IMR-90 (cell line): ENCODE measurements at regions not wholly inside any gene's neighbourhood (a gene's known extent, or its start where the extent isn't known, plus 50 kb on each side); places are given as distances from the start of the nearest gene placed in this dataset.

Experiments
- ATAC-seq: fragments of 200-7000 bp; cut with Tn5 transposase; 2 replicates; pipeline ENCODE4 v1.9.1; 2020; ENCODE audit warnings: low read depth, mild to moderate bottlenecking, moderate library complexity
- BruUV-seq: library from RNA; stranded (reverse); fragments of 400-500 nt; replicated peaks from 2 replicates; lab custom pipeline; 2021; lab: Mats Ljungman, UMichigan
- CTCF ChIA-PET: fragments of 300-600 bp; formaldehyde crosslinking; extraction: SDS; loops from one replicate; lab custom pipeline; 2021; ENCODE audit warnings: antibody characterized with exemption; lab: Yijun Ruan, JAX
- POLR2A ChIA-PET: fragments of 300-600 bp; sonication (Branson Sonifier 250); formaldehyde crosslinking; loops from one replicate; lab custom pipeline; 2022; ENCODE audit warnings: antibody characterized with exemption; ENCODE audit not compliant: unreplicated experiment; lab: Charles Lee
- DNase-seq: peaks from one replicate; pipeline ENCODE4 v3.0.0; 2013
- H2AFZ ChIP-seq: replicated peaks from 2 replicates; pipeline ENCODE3; 2013; ENCODE audit warnings: low read length, mild to moderate bottlenecking; ENCODE audit not compliant: poor library complexity
- H2AK5ac ChIP-seq: 2 replicates; pipeline ENCODE4 v1.6.1; 2013; ENCODE audit warnings: low read depth, low read length, inconsistent platforms
- H2AK9ac ChIP-seq: replicated peaks from 2 replicates; pipeline ENCODE3; 2013; ENCODE audit warnings: mild to moderate bottlenecking, low read depth, low read length, moderate library complexity; ENCODE audit not compliant: poor library complexity
- H2BK120ac ChIP-seq: 2 replicates; pipeline ENCODE4 v1.6.1; 2013; ENCODE audit warnings: low read depth, low read length, inconsistent platforms
- H2BK15ac ChIP-seq: 3 replicates; pipeline ENCODE4 v1.6.1; 2013; ENCODE audit warnings: low read depth, low read length, inconsistent platforms
- H2BK20ac ChIP-seq: 2 replicates; pipeline ENCODE4 v1.6.1; 2013; ENCODE audit warnings: low read depth, mild to moderate bottlenecking, inconsistent platforms, low read length, moderate library complexity
- H2BK5ac ChIP-seq: 2 replicates; pipeline ENCODE4 v1.6.1; 2013; ENCODE audit warnings: mild to moderate bottlenecking, low read depth, low read length, inconsistent platforms; ENCODE audit not compliant: poor library complexity, severe bottlenecking
- H3K14ac ChIP-seq: replicated peaks from 2 replicates; pipeline ENCODE4 v1.6.1; 2013; ENCODE audit warnings: low read depth, low read length, inconsistent platforms
- H3K18ac ChIP-seq: 2 replicates; pipeline ENCODE4 v1.6.1; 2013; ENCODE audit warnings: low read depth, low read length, control low read depth
- H3K23ac ChIP-seq: 2 replicates; pipeline ENCODE4 v1.6.1; 2013; ENCODE audit warnings: low read depth, low read length, inconsistent platforms
- H3K27ac ChIP-seq: 2 replicates; pipeline ENCODE4 v1.5.1; 2013; ENCODE audit warnings: mild to moderate bottlenecking, control low read depth, low read length; ENCODE audit not compliant: insufficient read depth
- H3K27me3 ChIP-seq: 2 replicates; pipeline ENCODE4 v1.6.1; 2013; ENCODE audit warnings: low read length; ENCODE audit not compliant: control insufficient read depth, insufficient read depth
- H3K36me3 ChIP-seq: 2 replicates; pipeline ENCODE4 v1.6.1; 2013; ENCODE audit warnings: low read length, mixed read lengths; ENCODE audit not compliant: control insufficient read depth, insufficient read depth
- H3K4ac ChIP-seq: 2 replicates; pipeline ENCODE4 v1.6.1; 2013; ENCODE audit warnings: low read depth, low read length, inconsistent platforms
- H3K4me1 ChIP-seq: 2 replicates; pipeline ENCODE4 v1.6.1; 2013; ENCODE audit warnings: low read length, mixed read lengths; ENCODE audit not compliant: control insufficient read depth, insufficient read depth
- H3K4me2 ChIP-seq: 2 replicates; pipeline ENCODE4 v1.6.1; 2013; ENCODE audit warnings: low read depth, mild to moderate bottlenecking, control low read depth, low read length, moderate library complexity
- H3K4me3 ChIP-seq: 2 replicates; pipeline ENCODE4 v1.5.1; 2013; ENCODE audit warnings: low read depth, mild to moderate bottlenecking, control low read depth, low read length, moderate library complexity; ENCODE audit not compliant: insufficient read depth
- H3K56ac ChIP-seq: 2 replicates; pipeline ENCODE4 v1.6.1; 2013; ENCODE audit warnings: low read length, inconsistent platforms; ENCODE audit not compliant: insufficient read depth; ENCODE audit errors: extremely low read depth
- H3K79me1 ChIP-seq, 2 experiments: 2 replicates each; pipeline ENCODE4 v1.6.1; 2013; ENCODE audit warnings: low read length in 2 of 2, inconsistent platforms in 1 of 2, low read depth in 1 of 2
- H3K9ac ChIP-seq: 2 replicates; pipeline ENCODE4 v1.6.1; 2013; ENCODE audit warnings: low read depth, low read length, control low read depth
- H3K9me1 ChIP-seq: 2 replicates; pipeline ENCODE4 v1.6.1; 2013; ENCODE audit warnings: low read length, inconsistent platforms; ENCODE audit not compliant: insufficient read depth
- H3K9me3 ChIP-seq: 2 replicates; pipeline ENCODE4 v1.6.1; 2013; ENCODE audit warnings: low read length; ENCODE audit not compliant: control insufficient read depth, insufficient read depth
- H4K20me1 ChIP-seq: 2 replicates; pipeline ENCODE4 v1.6.1; 2013; ENCODE audit warnings: low read length, inconsistent platforms; ENCODE audit not compliant: insufficient read depth
- H4K5ac ChIP-seq: 2 replicates; pipeline ENCODE4 v1.6.1; 2013; ENCODE audit warnings: mild to moderate bottlenecking, low read depth, low read length, control low read depth
- H4K8ac ChIP-seq, 2 experiments: 2 replicates each; pipeline ENCODE4 v1.6.1; 2013; ENCODE audit warnings: low read depth in 2 of 2, low read length in 2 of 2, control low read depth in 1 of 2, inconsistent platforms in 1 of 2
- H4K91ac ChIP-seq: 2 replicates; pipeline ENCODE4 v1.6.1; 2013; ENCODE audit warnings: low read depth, low read length, inconsistent platforms; ENCODE audit not compliant: insufficient read depth
- CHD1 ChIP-seq: IDR thresholded peaks from 2 replicates; pipeline ENCODE4 v1.6.1; 2012; ENCODE audit warnings: low read depth, low read length, improper control_type of control experiment
- FOS ChIP-seq: fragments of 150-350 bp; IDR thresholded peaks from 2 replicates; pipeline ENCODE4 v1.6.1; 2016; ENCODE audit warnings: low read depth, low read length
- MAFK ChIP-seq: IDR thresholded peaks from 2 replicates; pipeline ENCODE4 v1.6.1; 2012; ENCODE audit warnings: low read depth, low read length, improper control_type of control experiment
- MAZ ChIP-seq: IDR thresholded peaks from 2 replicates; pipeline ENCODE4 v1.6.1; 2012; ENCODE audit warnings: low read depth, mild to moderate bottlenecking, low read length, improper control_type of control experiment, moderate library complexity, borderline replicate concordance
- NFE2L2 ChIP-seq: fragments of 150-350 bp; IDR thresholded peaks from 2 replicates; pipeline ENCODE4 v1.6.1; 2016; ENCODE audit warnings: low read depth, mild to moderate bottlenecking, low read length
- POLR2A ChIP-seq: IDR thresholded peaks from 2 replicates; pipeline ENCODE4 v1.6.1; 2012; ENCODE audit warnings: mild to moderate bottlenecking, low read depth, low read length
- RAD21 ChIP-seq: IDR thresholded peaks from 2 replicates; pipeline ENCODE4 v1.6.1; 2012; ENCODE audit warnings: low read length, improper control_type of control experiment
- RCOR1 ChIP-seq: IDR thresholded peaks from 2 replicates; pipeline ENCODE4 v1.6.1; 2012; ENCODE audit warnings: mild to moderate bottlenecking, low read length, improper control_type of control experiment; ENCODE audit not compliant: insufficient replicate concordance
- RFX5 ChIP-seq: IDR thresholded peaks from 2 replicates; pipeline ENCODE4 v1.8.0; 2012; ENCODE audit warnings: low read depth, mild to moderate bottlenecking, low read length, moderate library complexity
- SMC3 ChIP-seq: fragments of 150-350 bp; IDR thresholded peaks from 2 replicates; pipeline ENCODE4 v1.6.1; 2016; ENCODE audit warnings: low read depth, mild to moderate bottlenecking, antibody characterized with exemption, low read length, moderate library complexity
- dilution Hi-C: fragments of 300-500 bp; cut with HindIII; formaldehyde crosslinking; loops from one replicate; pipeline ENCODE4 v1.14.3; 2018; ENCODE audit warnings: low sequenced_read_pairs; ENCODE audit not compliant: unreplicated experiment
- in situ Hi-C: fragments of 300-500 bp; cut with MboI; formaldehyde crosslinking; loops from 3 replicates; pipeline ENCODE4 v1.14.3; 2019; ENCODE audit warnings: low sequenced_read_pairs, inconsistent platforms, mixed read lengths
- intact Hi-C: fragments of 100-400 bp; cut with micrococcal nuclease; formaldehyde crosslinking; loops from 2 replicates; pipeline ENCODE4 v1.10.0; 2022
- TF ChIP-seq, protein P1 (sequence below): fragments of 150-350 bp; IDR thresholded peaks from 2 replicates; pipeline ENCODE4 v1.6.1; 2017; ENCODE audit warnings: mild to moderate bottlenecking, antibody characterized with exemption, low read length, low read depth
- TF ChIP-seq, protein P2 (sequence below): fragments of 150-350 bp; IDR thresholded peaks from 2 replicates; pipeline ENCODE4 v1.6.1; 2016; ENCODE audit warnings: low read depth, mild to moderate bottlenecking, low read length, moderate library complexity, borderline replicate concordance

DNA sequence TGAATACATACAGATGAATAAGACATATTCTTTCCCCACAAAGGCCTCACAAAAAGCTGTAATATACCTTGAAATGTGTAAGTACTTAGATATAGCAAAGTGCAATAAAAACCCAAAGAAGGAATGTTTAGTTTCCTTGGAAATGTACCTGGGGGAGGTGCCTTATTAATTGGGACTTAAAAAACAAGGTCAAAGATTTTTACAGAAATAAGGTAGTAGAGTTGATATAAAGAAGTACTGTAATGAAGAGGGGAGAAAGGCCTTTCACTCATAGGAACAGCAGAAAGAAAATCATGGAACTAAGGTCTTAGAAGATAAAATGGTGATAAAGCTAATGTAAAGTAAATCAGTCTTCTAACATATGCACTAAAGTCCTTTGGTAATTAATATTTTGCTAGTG lies 153.9 kb upstream of the B3GALT2 start:
- no peak overlapping the region for H3K4me3 ChIP-seq
- no peak overlapping the region for H3K23ac ChIP-seq
- peaks cover 7% of the 10 kb centered on the region for H3K4me1 ChIP-seq
- no peak overlapping the region for H3K4me2 ChIP-seq
- no peak overlapping the region for H3K18ac ChIP-seq
- no peak overlapping the region for H3K14ac ChIP-seq
- no peaks in the 10 kb centered on the region for H4K20me1 ChIP-seq
- no TSS peak for BruUV-seq
- no peak overlapping the region for H4K5ac ChIP-seq
- no peaks in the 10 kb centered on the region for H3K9me1 ChIP-seq
- no peak overlapping the region for H4K91ac ChIP-seq
- H2BK20ac ChIP-seq: no peak overlapping the region
- H2BK15ac ChIP-seq: no peak overlapping the region
- no peak overlapping the region for H2BK120ac ChIP-seq
- H3K27ac ChIP-seq: no peak overlapping the region
- no peak overlapping the region for H2BK5ac ChIP-seq
- no peak overlapping the region for H4K8ac ChIP-seq
- no peaks in the 10 kb centered on the region for H3K36me3 ChIP-seq
- no peak overlapping the region for H2AFZ ChIP-seq
- H3K79me1 ChIP-seq: no peaks in the 10 kb centered on the region
- no peak overlapping the region for H2AK9ac ChIP-seq
- ATAC-seq: no peak
- H3K9ac ChIP-seq: no peak overlapping the region
- no peak for DNase-seq
- no peak overlapping the region for H3K4ac ChIP-seq
- H2AK5ac ChIP-seq: no peak overlapping the region
- no peaks in the 10 kb centered on the region for H3K9me3 ChIP-seq
- ChIA-PET CTCF (no interaction called here), POLR2A (no interaction called here)
- dilution Hi-C loops: no loop called here
- H3K56ac ChIP-seq: no peak overlapping the region
- in situ Hi-C loops: no loop called here
- TF ChIP-seq RAD21: no peak
- TF ChIP-seq RCOR1: no peak
- TF ChIP-seq, protein P1, sequence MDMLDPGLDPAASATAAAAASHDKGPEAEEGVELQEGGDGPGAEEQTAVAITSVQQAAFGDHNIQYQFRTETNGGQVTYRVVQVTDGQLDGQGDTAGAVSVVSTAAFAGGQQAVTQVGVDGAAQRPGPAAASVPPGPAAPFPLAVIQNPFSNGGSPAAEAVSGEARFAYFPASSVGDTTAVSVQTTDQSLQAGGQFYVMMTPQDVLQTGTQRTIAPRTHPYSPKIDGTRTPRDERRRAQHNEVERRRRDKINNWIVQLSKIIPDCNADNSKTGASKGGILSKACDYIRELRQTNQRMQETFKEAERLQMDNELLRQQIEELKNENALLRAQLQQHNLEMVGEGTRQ: no peak
- TF ChIP-seq NFE2L2: no peak
- no peak for TF ChIP-seq POLR2A
- TF ChIP-seq RFX5: no peak
- TF ChIP-seq MAZ: no peak
- TF ChIP-seq SMC3: no peak
- no peak for TF ChIP-seq FOS
- no peak for TF ChIP-seq CHD1
- TF ChIP-seq, protein P2, sequence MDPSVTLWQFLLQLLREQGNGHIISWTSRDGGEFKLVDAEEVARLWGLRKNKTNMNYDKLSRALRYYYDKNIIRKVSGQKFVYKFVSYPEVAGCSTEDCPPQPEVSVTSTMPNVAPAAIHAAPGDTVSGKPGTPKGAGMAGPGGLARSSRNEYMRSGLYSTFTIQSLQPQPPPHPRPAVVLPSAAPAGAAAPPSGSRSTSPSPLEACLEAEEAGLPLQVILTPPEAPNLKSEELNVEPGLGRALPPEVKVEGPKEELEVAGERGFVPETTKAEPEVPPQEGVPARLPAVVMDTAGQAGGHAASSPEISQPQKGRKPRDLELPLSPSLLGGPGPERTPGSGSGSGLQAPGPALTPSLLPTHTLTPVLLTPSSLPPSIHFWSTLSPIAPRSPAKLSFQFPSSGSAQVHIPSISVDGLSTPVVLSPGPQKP: no peak
- no peak for TF ChIP-seq MAFK
- H3K27me3 ChIP-seq: no peaks in the 10 kb centered on the region
- intact Hi-C loops: no loop called here
